Mucosa of gallbladder (tissue), 1 donor: ENCODE measurements at regions not wholly inside any gene's neighbourhood (a gene's known extent, or its start where the extent isn't known, plus 50 kb on each side); places are given as distances from the start of the nearest gene placed in this dataset.
A peak's percentile ranks its signal among the peaks of the same experiment; 100 is the strongest.

Experiments used
- DNase-seq: peaks from one replicate; pipeline ENCODE4 v3.0.0-alpha.2; 2020; ENCODE audit warnings: low spot score
- donor health status: DM: no; HTN: no; CAD: no.

DNA sequence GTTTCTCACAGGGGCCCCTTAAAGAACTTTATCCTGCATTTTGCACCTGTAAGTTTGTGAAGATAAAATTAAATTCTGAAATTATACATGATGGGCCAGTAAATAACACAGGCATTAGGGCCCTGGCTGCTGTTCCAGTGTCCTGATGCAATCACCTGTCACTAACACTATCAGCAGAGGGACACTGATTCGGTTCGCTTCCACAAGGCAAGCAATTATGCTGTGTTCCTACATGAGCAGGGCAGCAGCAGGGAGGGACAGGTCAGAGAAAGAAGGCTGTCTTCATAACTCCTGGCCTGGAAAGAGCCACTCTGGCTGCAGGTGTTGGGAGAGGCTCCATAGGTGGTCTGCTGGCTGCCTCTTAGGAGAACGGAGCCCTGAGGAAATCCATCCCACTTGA is 487.3 kb downstream of the MID1IP1 start:
- DNase-seq, result no peak

DNA sequence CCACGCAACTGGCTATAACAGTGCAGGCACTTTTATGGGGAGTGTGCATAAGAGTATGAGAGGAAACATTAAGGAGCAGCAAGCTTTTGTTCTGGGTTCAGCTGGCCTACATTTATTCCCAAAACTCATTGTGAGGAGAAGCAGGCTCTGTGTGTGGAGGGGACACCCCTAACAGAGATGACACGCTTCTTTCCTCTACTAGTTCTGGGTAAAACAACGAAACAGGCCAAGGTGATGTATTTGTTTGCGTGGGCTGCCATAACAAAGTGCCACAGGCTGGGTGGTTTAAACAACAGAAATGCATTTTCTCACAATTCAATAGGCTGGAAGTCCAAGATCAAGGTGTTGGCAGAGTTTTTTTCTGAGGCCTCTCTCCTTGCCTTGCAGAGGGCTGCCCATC is 488.6 kb downstream of the MID1IP1 start:
- DNase-seq, result no peak

DNA sequence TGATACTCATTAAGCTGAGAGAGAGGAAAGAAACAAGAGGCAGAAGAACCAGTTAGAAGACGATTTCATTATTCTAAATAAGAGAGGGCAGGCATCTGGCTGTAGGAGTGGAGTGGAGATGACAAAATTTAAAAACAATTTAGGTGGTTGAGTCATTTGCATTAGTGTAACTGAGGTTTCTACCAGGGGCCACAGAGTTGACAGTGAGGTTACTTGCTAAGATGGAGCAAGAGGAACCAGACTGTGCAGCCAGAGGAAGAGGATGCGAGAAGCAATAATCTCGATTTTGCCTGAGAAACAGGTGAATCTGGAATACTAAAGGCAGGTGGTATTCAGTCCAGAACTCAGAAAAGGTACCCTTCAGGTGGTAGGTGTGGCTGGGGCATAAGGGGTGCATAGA is 491.9 kb downstream of the MID1IP1 start:
- DNase-seq, result no peak

DNA sequence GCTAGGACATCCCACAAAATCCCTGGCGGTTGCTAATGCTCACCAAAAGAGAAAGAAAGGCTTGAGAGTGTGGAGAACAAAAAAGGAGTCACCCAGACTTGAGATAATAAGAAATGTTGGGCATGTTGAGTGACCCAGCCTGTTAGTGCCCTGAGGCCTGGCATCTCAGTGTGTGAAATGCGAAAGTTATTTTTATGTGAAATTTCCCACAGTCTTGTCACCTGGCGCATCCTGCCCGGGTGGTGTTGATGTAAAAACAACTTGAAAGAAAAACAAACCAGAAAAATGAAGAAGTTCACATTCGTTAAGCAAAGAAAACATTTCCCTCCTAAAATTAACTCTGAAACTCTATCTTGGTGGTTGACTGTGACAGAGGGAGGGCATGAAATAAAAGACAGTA is 495.2 kb downstream of the MID1IP1 start:
- DNase-seq, result no peak

DNA sequence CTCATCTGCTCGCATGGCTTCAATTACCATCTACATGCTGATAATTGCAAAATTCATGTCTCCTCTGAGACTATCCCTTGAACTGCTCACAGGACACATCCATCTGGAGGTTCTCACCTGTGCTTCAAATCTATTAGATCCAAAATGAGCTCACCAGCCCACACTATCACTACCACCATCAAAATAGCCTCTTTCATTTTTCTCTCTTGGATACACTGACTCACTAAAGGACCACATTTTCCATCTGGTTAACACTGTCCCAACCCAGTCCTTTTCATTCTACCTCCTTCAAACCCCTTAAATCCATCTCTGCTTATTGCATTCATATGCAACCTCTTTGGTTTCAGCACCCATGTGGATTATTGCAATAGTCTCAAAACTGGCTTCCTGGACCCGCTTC is 497.6 kb downstream of the MID1IP1 start:
- DNase-seq, result no peak

DNA sequence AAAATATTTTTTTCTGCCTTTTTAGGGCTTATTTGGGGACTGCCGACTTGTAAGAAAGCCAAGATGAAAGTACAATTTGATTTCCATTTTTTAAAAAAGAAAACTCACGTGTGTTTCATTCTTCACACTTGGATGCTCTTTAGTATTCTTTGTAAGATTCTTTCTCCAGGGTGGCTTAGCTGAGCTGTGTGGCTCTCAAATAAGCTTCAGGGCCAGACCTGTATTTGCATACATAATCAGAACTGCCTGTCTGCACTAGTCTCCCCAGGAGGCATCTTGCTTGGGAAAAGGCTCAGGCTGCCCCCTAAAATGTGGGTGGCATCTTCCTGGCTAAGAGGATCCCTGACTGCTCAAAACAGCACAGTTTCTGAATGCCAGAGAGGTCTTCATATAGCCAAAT is 498.4 kb downstream of the MID1IP1 start:
- no peak for DNase-seq

DNA sequence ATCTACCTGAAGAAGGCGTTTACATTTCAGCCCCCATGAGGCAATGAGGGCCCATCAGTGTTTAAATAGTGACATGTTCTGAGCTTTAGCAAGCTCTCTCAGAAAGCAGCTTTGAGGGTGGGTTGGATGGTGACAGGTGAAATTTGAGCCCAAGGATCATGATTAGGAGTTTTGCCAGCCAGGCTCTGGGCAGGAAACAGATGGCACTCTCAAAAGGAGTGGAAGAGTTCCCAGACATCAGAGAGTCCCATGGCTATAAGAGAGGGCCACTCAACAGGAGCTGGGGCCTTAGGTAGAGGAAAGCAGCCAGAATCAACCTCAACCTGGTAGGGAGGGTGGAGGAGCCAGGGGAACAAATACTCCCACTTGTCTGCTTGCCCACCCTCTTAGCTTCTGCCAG is 499.8 kb downstream of the MID1IP1 start:
- no peak for DNase-seq

DNA sequence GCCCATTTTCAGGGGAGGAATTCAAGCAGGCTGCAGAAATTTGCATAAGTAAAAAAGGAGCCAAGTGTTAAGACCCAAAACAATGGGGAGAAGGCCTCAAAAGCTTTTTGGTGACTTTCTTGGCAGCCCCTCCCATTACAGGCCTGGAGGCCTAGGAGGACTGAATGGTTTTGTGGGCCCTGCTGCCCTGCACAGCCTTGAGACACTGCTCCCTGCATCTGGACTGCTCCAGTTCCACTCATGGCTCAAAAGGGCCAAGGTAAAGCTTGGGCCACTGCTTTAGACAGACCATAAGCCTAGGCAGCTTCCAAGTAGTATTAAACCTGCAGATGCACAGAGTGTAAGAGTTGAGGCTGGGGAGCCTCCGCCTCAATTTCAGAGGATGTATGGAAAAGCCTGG is 501.6 kb downstream of the MID1IP1 start:
- DNase-seq, result no peak

DNA sequence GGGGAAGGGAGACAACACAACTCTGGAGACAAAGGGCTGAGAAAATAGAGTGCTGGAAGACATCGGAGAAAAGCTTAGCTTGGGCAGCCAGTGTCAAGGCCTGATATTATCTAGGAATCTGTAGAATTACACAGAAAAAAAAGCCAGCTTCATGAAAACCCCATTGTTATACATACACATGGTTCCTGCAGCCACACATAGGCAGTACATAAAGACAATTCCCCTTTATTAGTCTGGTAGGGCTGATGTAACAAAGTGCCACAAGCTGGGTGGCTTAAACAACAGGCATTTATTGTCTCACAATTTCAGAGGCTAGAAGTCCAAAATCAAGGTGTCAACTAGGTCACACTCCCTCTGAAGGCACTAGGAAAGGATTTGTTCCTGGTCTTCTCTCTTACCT is 503.5 kb downstream of the MID1IP1 start:
- no peak for DNase-seq

DNA sequence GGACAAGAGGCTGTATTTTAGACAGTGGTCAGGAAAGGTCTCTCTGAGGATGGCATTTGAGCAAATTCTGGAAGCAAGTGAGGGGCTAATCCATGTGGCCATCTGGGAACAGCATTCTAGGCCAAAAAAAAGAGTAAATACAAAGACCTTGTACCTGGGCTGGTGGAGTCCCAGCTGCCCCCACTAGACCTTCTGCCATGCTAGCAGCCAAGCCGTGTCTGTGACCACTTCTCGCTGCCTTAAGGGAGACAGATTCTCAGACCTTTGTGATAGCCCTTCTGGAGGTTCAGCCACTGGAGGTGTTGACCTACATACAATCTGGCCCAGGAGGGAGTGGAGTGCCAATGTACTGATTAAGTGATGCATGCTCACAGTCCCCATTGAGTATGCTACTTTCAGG is 506.2 kb downstream of the MID1IP1 start:
- DNase-seq, result no peak

DNA sequence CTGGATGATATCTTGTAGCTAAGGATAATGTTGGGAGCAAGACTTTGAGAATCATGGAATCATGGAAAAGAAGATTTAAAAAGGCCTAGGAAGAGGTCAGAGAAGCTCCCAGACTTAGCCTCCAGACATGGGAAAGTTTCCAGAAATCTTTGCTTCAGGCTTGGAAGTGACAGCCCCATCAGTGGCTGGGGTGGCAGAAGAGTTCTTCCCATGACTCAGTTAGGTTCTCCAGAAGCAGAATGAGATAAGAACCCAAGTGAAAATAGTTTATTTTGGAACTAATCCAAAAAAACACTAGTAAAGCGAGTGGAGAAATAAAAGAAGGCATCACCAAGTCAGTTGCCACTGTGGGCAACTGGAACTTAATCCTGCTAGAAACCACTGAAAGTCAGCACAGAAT is 506.9 kb downstream of the MID1IP1 start:
- DNase-seq, result no peak

DNA sequence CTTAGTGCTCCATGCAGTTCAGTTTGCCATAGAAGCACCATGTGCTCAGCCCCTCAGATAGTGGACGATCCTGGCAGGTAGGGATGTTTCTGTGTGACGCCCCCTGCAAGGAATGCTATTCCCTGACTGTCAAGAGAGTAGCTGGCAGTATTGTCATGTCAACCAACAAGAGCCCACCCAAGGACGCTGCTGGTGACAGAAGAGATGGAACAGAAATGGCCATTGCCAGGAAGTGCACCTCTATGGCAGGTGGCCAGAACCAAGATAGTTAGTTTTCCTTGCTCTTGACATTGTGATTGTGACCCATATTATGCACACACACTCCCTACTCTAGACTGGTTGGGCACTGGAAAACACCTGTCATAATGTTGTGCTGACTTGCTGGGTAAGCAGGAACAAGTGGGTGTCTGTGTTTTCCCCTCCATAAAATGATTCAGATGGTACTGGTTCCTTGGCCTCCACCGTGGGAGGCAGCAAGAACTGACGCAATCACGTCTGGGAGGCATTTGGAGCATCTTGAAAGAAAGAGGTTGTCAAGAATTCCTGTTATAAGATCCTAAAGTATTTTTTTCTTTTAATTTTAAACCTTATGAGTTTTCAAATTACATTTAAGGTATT is 507.9 kb downstream of the MID1IP1 start:
- no peak for DNase-seq

DNA sequence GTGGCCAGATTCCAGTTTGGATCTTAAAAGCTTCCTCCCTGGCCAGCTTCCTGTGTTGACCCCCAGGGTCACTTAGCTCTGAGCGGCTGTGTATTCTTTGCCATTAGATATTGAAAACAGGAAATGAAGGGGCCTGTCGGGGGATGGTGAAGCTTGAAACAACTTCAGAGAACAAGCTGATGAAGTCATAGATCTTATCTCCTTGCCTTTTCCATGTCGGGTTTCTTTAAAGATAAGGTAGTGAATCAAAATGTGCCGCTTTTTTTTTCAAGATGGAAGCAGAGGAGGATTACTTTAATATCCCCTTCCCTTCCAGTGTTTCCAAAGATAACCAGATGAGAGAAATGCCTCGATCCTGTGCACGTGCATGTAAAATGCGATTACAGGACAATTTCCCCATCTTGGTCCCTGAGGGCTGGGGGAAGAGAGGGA is 508.5 kb downstream of the MID1IP1 start:
- peak; percentile 35 for DNase-seq

DNA sequence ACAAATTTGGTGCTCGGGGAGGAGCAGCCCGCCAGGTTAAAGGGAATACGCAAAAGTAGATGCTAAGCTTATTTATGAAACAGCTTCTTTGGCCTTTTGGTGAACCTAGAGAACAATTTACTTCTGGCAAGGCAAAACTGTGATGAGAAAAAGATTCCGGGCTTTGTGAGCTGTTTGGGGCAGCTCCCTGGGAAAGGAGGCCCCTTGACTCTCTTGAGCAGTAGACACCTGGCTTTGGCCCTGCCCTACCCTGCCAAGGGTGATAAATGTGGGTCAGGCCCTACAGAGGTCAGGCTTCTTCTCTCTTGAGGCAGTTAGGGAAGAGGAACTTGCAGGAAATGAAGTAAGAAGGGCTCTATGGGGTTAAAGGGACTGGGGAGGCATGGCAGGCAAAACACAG is 509.6 kb downstream of the MID1IP1 start:
- no peak for DNase-seq

DNA sequence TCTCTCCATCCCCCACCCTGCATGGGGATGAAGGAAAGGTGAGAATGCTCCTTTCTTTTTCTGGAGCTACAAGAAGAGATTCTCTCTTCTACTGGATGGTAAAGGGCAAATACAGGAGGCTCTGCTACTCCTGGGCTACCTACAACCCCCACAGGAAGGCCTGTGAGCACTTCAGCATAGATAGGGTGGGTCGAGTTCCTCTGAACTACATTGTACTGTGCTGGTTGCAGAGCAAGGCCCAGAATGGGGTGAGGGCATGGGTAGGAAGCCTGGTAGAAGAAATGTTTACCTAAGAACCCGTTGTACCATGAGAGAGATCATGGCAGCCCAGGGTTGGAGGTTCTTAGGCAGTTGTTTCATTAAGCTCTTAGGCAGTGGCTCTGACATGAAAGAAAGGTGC is 510.4 kb downstream of the MID1IP1 start:
- DNase-seq, result no peak

DNA sequence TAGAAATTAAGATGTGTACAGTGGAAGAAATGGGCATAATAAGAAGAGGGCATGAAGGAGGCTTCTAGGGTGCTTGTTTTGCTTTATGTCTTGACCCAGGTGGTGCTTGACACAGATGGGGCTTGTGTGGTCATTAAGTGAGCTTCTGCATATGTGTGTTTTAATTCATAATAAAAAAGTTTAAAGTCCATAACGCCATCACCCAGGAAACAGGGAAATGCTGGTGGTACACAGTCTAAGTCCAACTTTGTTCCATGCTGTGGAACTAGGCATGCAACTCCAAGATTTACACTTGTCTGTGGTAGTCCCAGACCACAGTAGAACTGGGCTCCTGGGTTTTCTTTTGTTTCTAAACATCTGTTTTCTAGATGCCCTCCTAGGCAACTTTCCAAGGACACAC is 511.9 kb downstream of the MID1IP1 start:
- no peak for DNase-seq

DNA sequence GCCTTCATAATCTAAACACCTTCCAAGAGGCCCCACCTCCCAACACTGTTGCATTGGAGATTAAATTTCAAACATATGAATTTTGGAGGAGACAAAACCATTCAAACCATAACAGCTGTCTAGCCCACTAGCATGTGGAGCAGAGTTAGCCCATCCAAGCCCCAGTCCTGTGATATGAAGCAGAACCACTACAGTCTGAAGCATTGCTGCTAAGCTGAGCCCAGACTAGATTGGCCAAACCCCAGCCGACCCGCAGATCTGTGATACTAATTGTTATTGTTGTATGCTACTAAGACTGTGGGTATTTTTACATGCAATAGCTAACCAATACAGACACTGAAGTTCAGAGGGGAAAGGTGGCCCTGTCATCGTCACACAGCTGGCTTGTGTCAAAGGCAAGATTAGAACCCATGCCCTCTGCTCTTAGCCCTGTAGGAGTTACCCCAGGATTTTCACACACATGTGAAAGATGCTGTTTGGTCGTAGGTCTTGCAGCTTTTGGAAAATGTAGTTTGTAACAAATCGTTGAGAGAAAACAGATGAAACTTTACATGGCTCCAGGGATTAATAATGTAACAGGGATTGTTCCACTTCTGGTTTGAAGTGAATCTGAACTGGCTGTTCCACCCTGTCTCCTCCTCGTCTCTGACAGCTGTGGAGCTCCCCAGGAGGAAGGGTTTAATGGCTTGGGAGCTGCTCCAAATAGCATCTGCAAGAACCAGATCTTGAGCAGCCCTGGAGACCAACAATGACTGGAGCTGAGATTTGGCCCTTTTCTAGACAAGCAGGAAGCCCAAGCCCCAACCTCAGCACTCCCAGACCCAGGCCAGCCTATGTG is 517.5 kb downstream of the MID1IP1 start:
- DNase-seq, result no peak

DNA sequence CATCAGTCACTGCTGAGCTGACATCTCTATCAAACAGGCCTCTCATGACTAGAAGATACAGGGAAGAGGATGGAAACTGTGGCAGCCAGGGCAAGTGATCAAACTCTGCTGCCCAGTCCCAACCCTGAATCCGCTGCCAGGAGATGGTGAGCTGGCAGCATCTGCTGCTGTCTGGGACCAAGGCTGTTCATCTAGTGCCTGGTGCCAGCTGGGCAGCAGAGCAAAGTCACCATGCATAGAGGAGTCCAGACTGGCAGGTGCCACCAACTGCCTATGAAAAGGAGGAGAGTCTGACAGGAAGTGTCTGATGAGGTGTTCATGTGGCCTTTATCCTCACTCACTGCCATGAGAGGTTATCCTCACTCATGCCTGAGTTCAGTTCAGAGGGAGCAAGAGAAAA is 518.9 kb downstream of the MID1IP1 start:
- no peak for DNase-seq

DNA sequence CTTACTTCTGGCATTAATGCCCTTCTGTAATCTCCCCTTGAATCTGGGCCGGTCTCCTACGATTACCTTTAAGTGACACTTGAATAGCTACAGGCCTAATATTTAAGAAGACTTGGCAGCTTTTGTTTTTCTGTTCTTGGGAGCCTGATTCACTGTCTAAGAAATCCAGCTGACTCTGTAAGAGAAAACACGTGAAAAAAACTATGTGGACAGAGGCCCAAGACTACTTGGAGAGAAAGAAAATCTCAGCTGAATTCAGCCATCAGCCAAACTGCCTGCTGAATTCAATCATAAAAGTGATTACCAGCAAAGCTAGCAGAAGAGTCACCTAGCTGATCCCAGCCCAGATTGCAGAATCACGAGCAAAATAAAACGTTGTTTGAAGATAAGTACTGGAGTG is 521.2 kb downstream of the MID1IP1 start:
- no peak for DNase-seq

DNA sequence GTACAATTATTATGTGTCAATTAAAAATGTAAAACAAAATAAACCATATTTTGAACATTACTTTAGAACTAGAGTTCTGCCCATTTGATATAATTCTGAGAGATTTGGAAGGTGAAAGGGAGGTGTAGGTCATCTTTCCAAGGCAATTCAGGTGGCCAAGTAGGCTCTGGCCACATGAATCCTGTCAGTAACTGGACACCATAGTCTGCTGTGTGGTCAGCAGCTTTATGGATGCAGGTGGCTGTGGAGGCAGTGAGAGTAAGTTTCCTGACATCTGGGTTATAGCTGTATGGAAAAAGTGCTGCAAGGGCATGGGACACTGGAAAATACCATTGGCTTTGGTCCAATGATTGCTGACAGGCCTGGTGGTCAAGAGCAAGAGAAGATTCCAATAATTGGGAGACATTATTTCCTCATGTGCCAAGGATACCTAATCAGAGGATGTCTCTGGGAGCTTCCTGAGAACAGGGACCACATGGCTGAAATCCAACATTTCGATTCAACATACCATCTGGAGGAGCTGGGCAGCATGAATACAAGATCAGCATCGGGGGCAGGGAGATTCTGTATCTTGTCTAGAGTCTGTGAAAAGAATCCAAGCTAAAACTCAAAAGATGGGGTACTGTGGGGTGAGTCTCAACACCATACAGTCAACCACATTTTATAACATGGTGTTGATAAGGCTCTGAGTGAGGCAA is 523.1 kb downstream of the MID1IP1 start:
- no peak for DNase-seq

DNA sequence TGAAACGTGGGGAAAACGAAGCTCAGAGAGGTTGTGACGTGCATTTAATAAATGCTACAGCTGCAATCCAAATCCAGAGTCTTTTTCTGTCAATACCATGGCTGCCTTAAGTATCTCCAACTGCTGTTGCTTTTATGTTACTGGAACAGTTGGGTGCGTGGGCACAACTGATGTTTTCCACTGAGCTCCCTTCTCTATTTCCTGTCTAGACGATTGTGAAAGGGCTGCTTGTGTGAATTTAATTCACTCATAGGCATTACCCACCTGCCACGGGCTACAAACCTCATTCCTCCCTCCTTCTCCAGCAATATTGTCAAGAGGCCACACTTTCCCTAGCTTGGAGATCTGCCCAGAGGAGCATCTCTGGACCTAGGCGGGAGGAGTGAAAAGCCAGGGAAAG is 526.0 kb downstream of the MID1IP1 start:
- DNase-seq, result no peak

DNA sequence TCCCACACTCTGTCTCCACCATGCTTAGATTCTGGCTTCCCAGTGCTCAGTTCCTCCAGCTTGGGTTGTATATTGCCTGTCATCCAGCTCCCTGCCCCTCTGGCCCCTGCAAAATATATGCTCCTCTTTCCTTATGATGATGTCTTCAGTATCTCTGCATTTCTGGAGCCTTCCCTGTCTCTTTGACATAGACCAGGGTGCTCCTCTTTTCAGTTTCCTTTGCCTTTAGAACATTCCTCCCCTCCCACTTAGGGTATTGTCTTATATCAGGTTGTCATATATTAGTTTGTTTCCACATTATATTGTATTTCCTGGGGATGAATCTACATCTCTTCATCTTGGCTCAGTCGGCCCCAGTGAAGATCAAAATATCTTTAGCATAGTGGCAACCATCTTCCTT is 526.4 kb downstream of the MID1IP1 start:
- DNase-seq, result no peak

DNA sequence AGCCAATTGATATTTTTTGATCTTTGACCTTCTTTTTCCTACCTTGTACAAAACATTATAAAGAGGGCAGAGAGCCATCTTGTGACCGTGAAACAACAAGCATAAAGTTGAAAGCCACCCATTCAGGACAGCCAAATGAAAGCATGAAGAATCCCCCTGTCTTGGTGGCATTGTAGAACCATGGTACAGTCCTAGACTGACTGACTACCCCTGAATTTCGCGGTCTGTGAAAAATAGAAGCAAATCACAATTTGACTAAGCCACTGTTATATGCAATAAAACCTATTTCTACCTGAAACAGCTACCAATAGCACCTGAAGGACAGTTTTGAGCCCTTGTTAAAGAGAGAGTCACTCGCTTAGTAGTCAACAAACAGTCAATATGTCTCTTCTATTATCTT is 527.4 kb downstream of the MID1IP1 start:
- DNase-seq, result no peak
